ENCODE measurements at regions not wholly inside any gene's neighbourhood (a gene's known extent, or its start where the extent isn't known, plus 50 kb on each side); places are given as distances from the start of the nearest gene placed in this dataset.

- no peak overlapping the region for H4K8ac ChIP-seq (ENCODE audit: low read depth in 2 of 2, low read length in 2 of 2)
- no CpG with 5 or more reads among the region's 3 CpGs for WGBS, 2 experiments (ENCODE audit: extremely low coverage in 2 of 2, insufficient read length in 1 of 2)
- H2BK120ac ChIP-seq (ENCODE audit: low read depth, low read length) = no peak overlapping the region
- no peaks in the 10 kb centered on the region for H3K27me3 ChIP-seq (ENCODE audit: control insufficient read depth, insufficient read depth, low read length)
- H3K56ac ChIP-seq (ENCODE audit: extremely low read depth, insufficient read depth, low read length) = no peak overlapping the region
- no peak overlapping the region for H3K14ac ChIP-seq (replicated peaks; ENCODE audit: low read depth, low read length)
- ChIA-PET POLR2A (ENCODE audit: unreplicated experiment) (no interaction called here), CTCF (no interaction called here)
- H2BK5ac ChIP-seq (ENCODE audit: low read depth, low read length, poor library complexity, severe bottlenecking) = no peak overlapping the region
- DNase-seq (no peak), ATAC-seq (ENCODE audit: low read depth) (no peak)
- no peak overlapping the region for H3K4me3 ChIP-seq (ENCODE audit: insufficient read depth, low read depth, low read length)
- H3K9me3 ChIP-seq (ENCODE audit: control insufficient read depth, insufficient read depth, low read length) = peaks cover 20% of the 10 kb centered on the region; the same call in 1 of the 2 replicates
- H2BK20ac ChIP-seq (ENCODE audit: low read depth, low read length) = no peak overlapping the region
- TF ChIP-seq RFX5 (IDR thresholded peaks at IDR 0.05; ENCODE audit: low read depth, low read length) (no peak), ELK1 (IDR thresholded peaks at IDR 0.05; ENCODE audit: borderline replicate concordance, low read depth, low read length) (no peak), CTCF (conservative IDR thresholded peaks at IDR 0.05; ENCODE audit: low read depth, low read length) (no peak), SMC3 (IDR thresholded peaks at IDR 0.05; ENCODE audit: low read depth, low read length) (no peak), POLR2A (IDR thresholded peaks at IDR 0.05; ENCODE audit: low read depth, low read length) (no peak), CHD1 (IDR thresholded peaks at IDR 0.05; ENCODE audit: low read depth, low read length) (no peak), FOS (IDR thresholded peaks at IDR 0.05; ENCODE audit: low read depth, low read length) (no peak), RCOR1 (IDR thresholded peaks at IDR 0.05; ENCODE audit: insufficient replicate concordance, low read length) (no peak), USF2 (IDR thresholded peaks at IDR 0.05; ENCODE audit: low read depth, low read length) (no peak), RAD21 (IDR thresholded peaks at IDR 0.05; ENCODE audit: low read length) (no peak), BHLHE40 (IDR thresholded peaks at IDR 0.05; ENCODE audit: low read depth, low read length) (no peak), NFE2L2 (IDR thresholded peaks at IDR 0.05; ENCODE audit: low read depth, low read length) (no peak), MAZ (IDR thresholded peaks at IDR 0.05; ENCODE audit: borderline replicate concordance, low read depth, low read length) (no peak), MAFK (IDR thresholded peaks at IDR 0.05; ENCODE audit: low read depth, low read length) (no peak)
- H4K91ac ChIP-seq (ENCODE audit: insufficient read depth, low read depth, low read length) = no peak overlapping the region
- no peak overlapping the region for H2BK15ac ChIP-seq (ENCODE audit: low read depth, low read length)
- no TSS peak for BruUV-seq (replicated peaks)
- no peak overlapping the region for H3K9ac ChIP-seq (ENCODE audit: low read depth, low read length)
- intact Hi-C loops (cut with micrococcal nuclease) = no loop called here
- H3K4ac ChIP-seq (ENCODE audit: low read depth, low read length) = no peak overlapping the region
- no peaks in the 10 kb centered on the region for H3K79me1 ChIP-seq (ENCODE audit: low read depth in 1 of 2, low read length in 2 of 2)
- no peak overlapping the region for H3K27ac ChIP-seq (ENCODE audit: insufficient read depth, low read length)
- H4K20me1 ChIP-seq (ENCODE audit: insufficient read depth, low read length) = no peaks in the 10 kb centered on the region
- in situ Hi-C loops (cut with MboI; ENCODE audit: low sequenced_read_pairs) = no loop called here
- dilution Hi-C loops (cut with HindIII; ENCODE audit: low sequenced_read_pairs, unreplicated experiment) = no loop called here
- no peaks in the 10 kb centered on the region for H3K9me1 ChIP-seq (ENCODE audit: insufficient read depth, low read length)
- no peak overlapping the region for H2AK5ac ChIP-seq (ENCODE audit: low read depth, low read length)
- H3K4me2 ChIP-seq (ENCODE audit: low read depth, low read length) = no peak overlapping the region
- no peaks in the 10 kb centered on the region for H3K4me1 ChIP-seq (ENCODE audit: control insufficient read depth, insufficient read depth, low read length)
- no peaks in the 10 kb centered on the region for H3K36me3 ChIP-seq (ENCODE audit: control insufficient read depth, insufficient read depth, low read length)
- H4K5ac ChIP-seq (ENCODE audit: low read depth, low read length) = no peak overlapping the region
- no peak overlapping the region for H3K23ac ChIP-seq (ENCODE audit: low read depth, low read length)
- H3K18ac ChIP-seq (ENCODE audit: low read depth, low read length) = no peak overlapping the region
- H2AFZ ChIP-seq (replicated peaks; ENCODE audit: low read length, poor library complexity) = no peak overlapping the region
- H2AK9ac ChIP-seq (replicated peaks; ENCODE audit: low read depth, low read length, poor library complexity) = no peak overlapping the region
Observed at GRCh38 chr2:23023722-23024121, 361.3 kb upstream of the KLHL29 start.

All from IMR-90 (cell line).